ENCODE measurements at regions not wholly inside any gene's neighbourhood (a gene's known extent, or its start where the extent isn't known, plus 50 kb on each side); places are given as distances from the start of the nearest gene placed in this dataset.

- no peaks in the 10 kb centered on the region for H3K9me3 Mint-ChIP-seq
- H3K27ac Mint-ChIP-seq = no peak overlapping the region
- H3K27me3 Mint-ChIP-seq (ENCODE audit: low read depth) = peaks cover 24% of the 10 kb centered on the region
- TF ChIP-seq, protein P1, sequence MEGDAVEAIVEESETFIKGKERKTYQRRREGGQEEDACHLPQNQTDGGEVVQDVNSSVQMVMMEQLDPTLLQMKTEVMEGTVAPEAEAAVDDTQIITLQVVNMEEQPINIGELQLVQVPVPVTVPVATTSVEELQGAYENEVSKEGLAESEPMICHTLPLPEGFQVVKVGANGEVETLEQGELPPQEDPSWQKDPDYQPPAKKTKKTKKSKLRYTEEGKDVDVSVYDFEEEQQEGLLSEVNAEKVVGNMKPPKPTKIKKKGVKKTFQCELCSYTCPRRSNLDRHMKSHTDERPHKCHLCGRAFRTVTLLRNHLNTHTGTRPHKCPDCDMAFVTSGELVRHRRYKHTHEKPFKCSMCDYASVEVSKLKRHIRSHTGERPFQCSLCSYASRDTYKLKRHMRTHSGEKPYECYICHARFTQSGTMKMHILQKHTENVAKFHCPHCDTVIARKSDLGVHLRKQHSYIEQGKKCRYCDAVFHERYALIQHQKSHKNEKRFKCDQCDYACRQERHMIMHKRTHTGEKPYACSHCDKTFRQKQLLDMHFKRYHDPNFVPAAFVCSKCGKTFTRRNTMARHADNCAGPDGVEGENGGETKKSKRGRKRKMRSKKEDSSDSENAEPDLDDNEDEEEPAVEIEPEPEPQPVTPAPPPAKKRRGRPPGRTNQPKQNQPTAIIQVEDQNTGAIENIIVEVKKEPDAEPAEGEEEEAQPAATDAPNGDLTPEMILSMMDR (IDR thresholded peaks at IDR 0.05; ENCODE audit: unreplicated experiment in 3 of 3) = no peak
- no peaks in the 10 kb centered on the region for H3K4me1 Mint-ChIP-seq
- H3K36me3 Mint-ChIP-seq (ENCODE audit: low read depth) = no peaks in the 10 kb centered on the region
- no peak overlapping the region for H3K4me3 Mint-ChIP-seq
Measured at GRCh38 chr12:131330106-131330815, 376.6 kb downstream of the ADGRD1 start.

GRCh38 chr12:131331148-131331750 is 377.5 kb downstream of the ADGRD1 start:
- no peak overlapping the region for H3K4me3 Mint-ChIP-seq
- H3K27me3 Mint-ChIP-seq (ENCODE audit: low read depth) = peaks cover 32% of the 10 kb centered on the region
- H3K9me3 Mint-ChIP-seq = no peaks in the 10 kb centered on the region
- TF ChIP-seq, protein P1 (IDR thresholded peaks at IDR 0.05; ENCODE audit: unreplicated experiment in 3 of 3) = no peak
- H3K36me3 Mint-ChIP-seq (ENCODE audit: low read depth) = no peaks in the 10 kb centered on the region
- H3K27ac Mint-ChIP-seq = no peak overlapping the region
- no peaks in the 10 kb centered on the region for H3K4me1 Mint-ChIP-seq

DNA sequence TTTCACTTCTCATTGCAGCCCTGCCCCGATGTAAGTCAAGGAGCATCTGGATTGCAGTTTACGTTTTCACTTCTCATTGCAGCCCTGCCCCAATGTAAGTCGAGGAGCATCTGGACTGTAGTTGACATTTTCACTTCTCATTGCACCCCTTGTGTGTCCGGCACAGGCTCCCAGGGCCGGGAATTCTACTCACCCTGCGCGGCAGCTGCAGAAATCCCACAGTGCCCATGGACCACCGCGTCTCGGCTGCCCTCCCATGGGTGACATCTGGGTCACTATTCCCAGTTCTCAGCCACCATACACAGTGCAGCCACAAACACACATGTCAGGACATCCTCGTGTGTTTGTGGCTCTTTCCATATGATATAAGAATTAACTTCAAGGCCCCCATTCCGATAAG is 378.5 kb downstream of the ADGRD1 start:
- no peaks in the 10 kb centered on the region for H3K4me1 Mint-ChIP-seq
- no peak overlapping the region for H3K27ac Mint-ChIP-seq
- no peaks in the 10 kb centered on the region for H3K9me3 Mint-ChIP-seq
- no peaks in the 10 kb centered on the region for H3K36me3 Mint-ChIP-seq (ENCODE audit: low read depth)
- no peak overlapping the region for H3K4me3 Mint-ChIP-seq
- TF ChIP-seq, protein P1 (IDR thresholded peaks at IDR 0.05; ENCODE audit: unreplicated experiment in 3 of 3) = no peak
- peaks cover 33% of the 10 kb centered on the region for H3K27me3 Mint-ChIP-seq (ENCODE audit: low read depth)

GRCh38 chr12:131333136-131333535 is 377.8 kb upstream of the SFSWAP start:
- H3K9me3 Mint-ChIP-seq = no peaks in the 10 kb centered on the region
- H3K27ac Mint-ChIP-seq = no peak overlapping the region
- no peaks in the 10 kb centered on the region for H3K4me1 Mint-ChIP-seq
- H3K27me3 Mint-ChIP-seq (ENCODE audit: low read depth) = peaks cover 33% of the 10 kb centered on the region
- TF ChIP-seq, protein P1 (IDR thresholded peaks at IDR 0.05; ENCODE audit: unreplicated experiment in 3 of 3) = no peak
- H3K4me3 Mint-ChIP-seq = no peak overlapping the region
- no peaks in the 10 kb centered on the region for H3K36me3 Mint-ChIP-seq (ENCODE audit: low read depth)

DNA sequence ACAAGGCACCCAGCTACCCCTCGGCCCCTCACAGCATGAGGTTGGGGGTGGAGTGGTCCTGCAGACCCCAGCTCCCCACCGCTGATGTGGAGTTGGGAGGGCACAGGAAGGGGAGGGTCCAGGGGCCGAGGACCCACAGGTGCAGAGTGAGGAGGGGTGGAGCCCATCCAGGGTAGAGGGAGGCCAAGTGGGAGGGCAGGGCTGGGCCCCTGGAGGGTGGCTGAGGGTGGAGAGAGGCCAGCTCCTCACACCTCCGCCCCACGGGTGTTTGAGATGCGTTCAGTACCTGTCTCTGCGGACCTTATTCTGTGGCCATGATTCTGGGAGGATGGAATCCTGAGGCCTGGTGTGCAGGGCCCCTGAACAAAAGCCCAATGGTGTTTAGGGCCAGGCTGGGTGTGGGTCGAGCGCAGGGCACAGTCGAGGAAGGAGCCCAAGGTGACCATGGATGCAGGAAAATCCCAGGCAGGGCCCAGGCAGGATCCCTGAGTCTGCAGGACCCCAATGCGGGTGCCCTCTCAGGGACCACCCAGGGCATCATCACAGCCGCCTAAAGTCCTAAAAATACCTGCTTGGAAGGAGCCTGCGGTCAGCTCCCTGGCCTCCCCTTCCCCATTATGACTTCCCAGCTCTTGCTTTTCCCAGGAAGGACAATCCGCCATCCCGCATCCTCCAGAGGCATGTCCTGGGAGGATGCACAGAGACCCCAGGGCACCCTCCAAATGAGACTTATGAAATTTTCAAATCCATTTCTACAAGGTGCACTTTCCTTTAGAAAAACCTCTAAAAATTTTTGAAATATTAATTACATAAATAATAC is 377.1 kb upstream of the SFSWAP start:
- Mint-ChIP-seq H3K9me3 (no peaks in the 10 kb centered on the region), H3K4me1 (no peaks in the 10 kb centered on the region), H3K4me3 (no peak overlapping the region), H3K27me3 (ENCODE audit: low read depth) (peaks cover 27% of the 10 kb centered on the region), H3K27ac (no peak overlapping the region), H3K36me3 (ENCODE audit: low read depth) (no peaks in the 10 kb centered on the region)
- TF ChIP-seq, protein P1 (IDR thresholded peaks at IDR 0.05; ENCODE audit: unreplicated experiment in 3 of 3) = no peak
